ENCODE measurements at regions not wholly inside any gene's neighbourhood (a gene's known extent, or its start where the extent isn't known, plus 50 kb on each side); places are given as distances from the start of the nearest gene placed in this dataset.

DNA sequence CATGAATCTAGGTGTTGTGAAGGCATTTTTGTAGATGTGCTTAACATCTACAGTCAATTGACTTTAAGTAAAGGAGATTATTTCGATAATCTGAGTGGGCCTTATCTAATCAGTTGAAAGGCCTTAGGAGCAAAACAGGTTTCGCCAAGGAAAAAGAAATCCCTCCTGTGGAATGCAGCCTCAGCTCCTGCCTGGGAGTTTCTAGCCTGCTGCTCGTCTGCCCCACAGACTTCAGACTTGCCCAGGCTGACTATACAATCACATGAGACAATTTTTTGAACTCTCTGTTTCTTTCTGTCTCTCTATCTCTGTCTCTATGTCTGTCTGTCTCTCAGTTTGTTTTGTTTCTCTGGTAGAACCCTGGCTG lies 312.5 kb downstream of the OLFM4 start:
- DNase-seq (ENCODE audit: low read depth, low spot score): no peak
- H3K4me1 ChIP-seq (ENCODE audit: control insufficient read depth, extremely low read depth, insufficient read depth, low read length): no peaks in the 10 kb centered on the region
- no peak overlapping the region for H3K4me3 ChIP-seq (replicated peaks in 1 of 3; ENCODE audit: insufficient read depth in 1 of 3, low read depth in 1 of 3, low read length in 3 of 3)
- no peaks in the 10 kb centered on the region for H3K27me3 ChIP-seq (ENCODE audit: control insufficient read depth in 2 of 2, insufficient read depth in 2 of 2, low read length in 2 of 2)
- no peaks in the 10 kb centered on the region for H3K9me1 ChIP-seq (replicated peaks; ENCODE audit: control insufficient read depth, extremely low read depth, insufficient read depth, low read length)
- no peak overlapping the region for H3K9ac ChIP-seq (replicated peaks; ENCODE audit: extremely low read depth, insufficient read depth, low read length)
- intact Hi-C loops (cut with micrococcal nuclease) (no loop called here), dilution Hi-C loops (cut with MboI; ENCODE audit: extremely low pct_ligation_motif_present, low sequenced_read_pairs) (no loop called here)
- peaks cover 4% of the 10 kb centered on the region for H3K9me3 ChIP-seq (replicated peaks; ENCODE audit: control insufficient read depth, insufficient read depth, low read length)
- H3K79me2 ChIP-seq (ENCODE audit: control insufficient read depth, insufficient read depth, low read length): no peaks in the 10 kb centered on the region
- no peak for TF ChIP-seq JUN (IDR thresholded peaks at IDR 0.05; ENCODE audit: borderline replicate concordance, insufficient read depth, insufficient read length, low read depth)
- TF ChIP-seq EZH2 (IDR thresholded peaks at IDR 0.05; ENCODE audit: borderline replicate concordance, low read depth, low read length, severe bottlenecking): no peak
- TF ChIP-seq FOS (IDR thresholded peaks at IDR 0.05; ENCODE audit: borderline replicate concordance, insufficient read depth, low read length): no peak
- no peak for TF ChIP-seq POLR2A (IDR thresholded peaks at IDR 0.05; ENCODE audit: low read depth, low read length)
- no peak for TF ChIP-seq MYC (IDR thresholded peaks at IDR 0.05; ENCODE audit: low read depth, low read length)
- TF ChIP-seq CTCF (IDR thresholded peaks at IDR 0.05; ENCODE audit: extremely low read depth in 1 of 2, insufficient read depth in 1 of 2, low read depth in 1 of 2, low read length in 2 of 2): no peak
- TF ChIP-seq MAX (IDR thresholded peaks at IDR 0.05; ENCODE audit: insufficient read depth, insufficient read length): no peak
- TF ChIP-seq GATA2 (IDR thresholded peaks at IDR 0.05; ENCODE audit: insufficient read depth, insufficient read length, low read depth, low read length): no peak
- H4K20me1 ChIP-seq (replicated peaks; ENCODE audit: control insufficient read depth, extremely low read depth, insufficient read depth, low read length): no peaks in the 10 kb centered on the region
- FAIRE-seq: no peak
- POLR2A ChIA-PET: no interaction called here
- H3K4me2 ChIP-seq (ENCODE audit: insufficient read depth, low read length): no peak overlapping the region
- H2AFZ ChIP-seq (ENCODE audit: low read depth, low read length): no peak overlapping the region
- CTCF ChIA-PET: no interaction called here
- no peaks in the 10 kb centered on the region for H3K36me3 ChIP-seq (ENCODE audit: control insufficient read depth in 2 of 2, extremely low read depth in 1 of 2, insufficient read depth in 2 of 2, low read length in 2 of 2)
- BruUV-seq (replicated peaks): no TSS peak
- H3K27ac ChIP-seq (ENCODE audit: insufficient read depth, low read depth, low read length): no peak overlapping the region
